Activated CD4-positive, alpha-beta T cell treated with anti-CD3 and anti-CD28 coated beads for 36 hours (primary cell): ENCODE measurements at regions not wholly inside any gene's neighbourhood (a gene's known extent, or its start where the extent isn't known, plus 50 kb on each side); places are given as distances from the start of the nearest gene placed in this dataset.

Experiments
- ATAC-seq: fragments of 200-7000 bp; cut with Tn5 transposase; one replicate; pipeline ENCODE4 v1.10.0; 2021; ENCODE audit warnings: mild to moderate bottlenecking, moderate library complexity
- CTCF ChIA-PET: fragments of 350-600 bp; sonication (Branson Sonifier 250); formaldehyde crosslinking; loops from one replicate; lab custom pipeline; 2021; ENCODE audit warnings: antibody characterized with exemption; lab: Charles Lee
- POLR2A ChIA-PET: fragments of 350-600 bp; sonication (Branson Sonifier 250); formaldehyde crosslinking; loops from one replicate; lab custom pipeline; 2021; ENCODE audit warnings: antibody characterized with exemption, inconsistent platforms; lab: Charles Lee
- DNase-seq: peaks from one replicate; pipeline ENCODE4 v3.0.0-alpha.2; 2020
- H3K27ac Mint-ChIP-seq: one replicate; pipeline ENCODE4 v1.8.0; 2021; ENCODE audit warnings: mixed read lengths
- H3K27me3 Mint-ChIP-seq: one replicate; pipeline ENCODE4 v1.8.0; 2021; ENCODE audit warnings: mixed read lengths
- H3K36me3 Mint-ChIP-seq: one replicate; pipeline ENCODE4 v1.8.0; 2021; ENCODE audit warnings: low read depth, mixed read lengths
- H3K4me1 Mint-ChIP-seq: one replicate; pipeline ENCODE4 v1.8.0; 2021; ENCODE audit warnings: mixed read lengths
- H3K4me3 Mint-ChIP-seq: one replicate; pipeline ENCODE4 v1.8.0; 2021; ENCODE audit warnings: mild to moderate bottlenecking, moderate library complexity, mixed read lengths
- H3K9me3 Mint-ChIP-seq: one replicate; pipeline ENCODE4 v1.8.0; 2021; ENCODE audit warnings: low read depth, mixed read lengths
- intact Hi-C, 2 experiments: fragments of 100-400 bp; cut with DNase I in 1 of 2; cut with micrococcal nuclease in 1 of 2; formaldehyde crosslinking; loops; one replicate each; pipeline versions ENCODE4 v1.14.2 to v1.15.1; 2022 to 2024; cut with DNase I, micrococcal nuclease

DNA sequence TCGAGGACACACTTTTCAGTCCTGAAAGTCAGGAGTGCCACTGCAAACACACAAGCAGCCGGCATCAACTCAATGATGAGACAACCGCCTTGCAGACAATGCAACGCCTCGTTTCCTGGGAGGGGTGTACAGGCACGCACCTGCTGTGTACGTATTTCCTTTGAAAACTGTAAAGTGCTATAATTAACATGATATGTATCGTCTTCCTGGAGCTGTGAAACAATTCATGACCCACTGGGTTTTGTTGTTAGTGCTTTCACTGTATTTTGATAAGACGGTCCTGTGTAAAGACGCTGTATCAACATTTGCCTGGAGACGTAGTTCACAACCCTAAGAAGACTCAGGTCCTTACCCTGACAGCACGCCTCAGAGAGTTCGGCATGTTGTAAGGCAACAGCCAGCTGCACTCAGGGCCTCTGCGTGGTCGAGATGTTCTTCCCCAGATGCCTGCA is 105.7 kb upstream of the ANO1 start:
- intact Hi-C loops = no loop called here
- CTCF ChIA-PET = no interaction called here
- Mint-ChIP-seq H3K27ac (no peak overlapping the region), H3K4me3 (no peak overlapping the region), H3K4me1 (peaks cover 14% of the 10 kb centered on the region), H3K9me3 (no peaks in the 10 kb centered on the region), H3K36me3 (no peaks in the 10 kb centered on the region), H3K27me3 (peaks cover 8% of the 10 kb centered on the region)
- DNase-seq (peak; percentile 31), ATAC-seq (peak; percentile 55)
- POLR2A ChIA-PET = interaction anchor here (0.6 kb wide), 1 partner anchor 1861 kb away, joined by 3 read pairs; no protein-coding TSS in a partner anchor

DNA sequence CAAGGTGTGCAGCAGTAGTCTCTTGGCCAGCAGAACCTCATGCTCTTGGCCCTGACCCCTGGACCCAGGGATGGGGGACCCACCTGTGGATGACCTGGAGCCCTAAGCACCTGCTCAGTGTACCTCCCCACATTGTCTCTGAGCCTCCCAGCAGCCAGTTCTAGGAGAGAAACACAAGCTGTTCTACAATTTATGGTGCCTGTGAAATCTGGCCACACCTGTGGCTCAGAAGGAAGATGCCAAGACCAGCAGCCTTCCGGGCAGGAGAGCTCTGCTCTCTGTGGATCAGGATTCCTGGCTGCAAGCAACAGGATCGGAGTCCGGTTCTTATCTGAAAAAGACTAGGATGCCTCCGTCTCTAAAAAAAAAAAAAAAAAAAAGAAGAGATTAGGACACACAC is 103.6 kb upstream of the ANO1 start:
- H3K27ac Mint-ChIP-seq = no peak overlapping the region
- POLR2A ChIA-PET = no interaction called here
- no peaks in the 10 kb centered on the region for H3K9me3 Mint-ChIP-seq
- no peaks in the 10 kb centered on the region for H3K36me3 Mint-ChIP-seq
- peaks cover 14% of the 10 kb centered on the region for H3K4me1 Mint-ChIP-seq
- DNase-seq (no peak), ATAC-seq (no peak)
- CTCF ChIA-PET = interaction anchor here (0.6 to 1.0 kb wide), 2 partner anchors 53 to 71 kb away, joined by 3 read pairs; no protein-coding TSS in a partner anchor
- H3K4me3 Mint-ChIP-seq = no peak overlapping the region
- intact Hi-C loops = no loop called here
- H3K27me3 Mint-ChIP-seq = peaks cover 5% of the 10 kb centered on the region

DNA sequence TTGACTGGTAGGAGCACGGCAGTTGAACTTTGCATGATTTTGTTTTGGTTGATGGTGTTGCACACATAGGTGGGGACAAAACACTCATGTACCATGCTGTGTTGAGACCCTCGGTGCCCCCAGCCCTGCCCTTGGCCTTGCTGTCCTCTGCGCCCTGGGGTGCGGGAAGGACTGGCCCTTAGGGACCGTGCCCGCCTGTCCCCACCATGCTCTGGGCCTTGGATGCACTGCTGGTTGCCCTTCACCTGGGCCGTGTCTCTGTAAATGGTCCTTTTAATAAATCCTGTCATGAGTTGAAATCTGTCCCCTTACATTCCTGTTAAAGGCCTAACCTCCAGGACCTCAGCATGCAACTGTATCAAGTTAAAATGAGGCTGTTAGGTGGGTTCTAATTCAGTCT is 102.3 kb upstream of the ANO1 start:
- DNase-seq = no peak
- Mint-ChIP-seq H3K27ac (no peak overlapping the region), H3K4me1 (peaks cover 8% of the 10 kb centered on the region), H3K27me3 (peaks cover 1% of the 10 kb centered on the region), H3K4me3 (no peak overlapping the region), H3K36me3 (no peaks in the 10 kb centered on the region), H3K9me3 (no peaks in the 10 kb centered on the region)
- intact Hi-C loops = no loop called here
- CTCF ChIA-PET = no interaction called here
- POLR2A ChIA-PET = no interaction called here
- ATAC-seq = no peak

DNA sequence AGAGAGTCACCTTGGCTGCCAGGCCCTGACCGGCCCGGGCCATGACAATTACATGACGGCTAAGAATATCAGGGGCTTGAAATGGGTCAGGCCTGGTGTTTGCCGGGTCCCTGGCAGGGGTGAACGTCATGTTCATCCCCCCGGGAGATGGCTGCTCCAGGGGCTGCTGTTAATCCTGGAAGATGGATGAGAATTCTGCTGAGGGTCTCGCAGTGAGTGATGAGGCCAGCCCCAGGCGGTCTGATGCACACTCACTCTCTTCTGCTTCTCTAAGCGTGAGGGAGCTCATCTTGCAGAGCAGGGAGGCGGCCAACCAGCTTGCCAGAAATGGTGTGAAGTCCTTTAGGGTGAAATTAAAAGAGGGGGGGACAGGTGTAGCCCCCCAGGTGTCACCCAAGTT is 101.3 kb upstream of the ANO1 start:
- DNase-seq (no peak), ATAC-seq (no peak)
- ChIA-PET CTCF (no interaction called here), POLR2A (no interaction called here)
- Mint-ChIP-seq H3K9me3 (no peaks in the 10 kb centered on the region), H3K27ac (no peak overlapping the region), H3K4me1 (peaks cover 5% of the 10 kb centered on the region), H3K27me3 (peaks cover 2% of the 10 kb centered on the region), H3K36me3 (no peaks in the 10 kb centered on the region), H3K4me3 (no peak overlapping the region)
- intact Hi-C loops = no loop called here

DNA sequence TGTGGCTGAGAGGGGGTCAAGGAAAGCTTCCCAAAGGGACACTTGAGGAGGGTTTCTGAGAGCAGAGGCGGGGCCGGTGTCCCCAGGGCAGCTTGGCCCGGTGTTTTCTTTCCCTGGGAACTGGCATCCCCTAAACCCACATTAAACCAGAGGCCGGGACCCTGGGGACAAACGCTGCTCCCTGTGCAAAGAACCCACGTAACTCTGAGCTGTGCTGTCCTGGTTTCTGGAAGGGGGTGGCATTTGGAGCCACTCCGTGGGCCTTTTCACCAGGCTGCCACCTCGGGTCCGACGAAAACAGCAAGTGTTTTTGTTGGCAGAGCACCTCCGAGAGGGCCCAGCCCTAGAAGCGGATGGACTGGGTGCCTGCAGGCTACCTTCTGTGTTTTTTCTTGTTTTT is 100.2 kb upstream of the ANO1 start:
- ChIA-PET CTCF (no interaction called here), POLR2A (no interaction called here)
- no peak for ATAC-seq
- Mint-ChIP-seq H3K4me3 (no peak overlapping the region), H3K27ac (no peak overlapping the region), H3K9me3 (no peaks in the 10 kb centered on the region), H3K36me3 (no peaks in the 10 kb centered on the region), H3K4me1 (no peaks in the 10 kb centered on the region), H3K27me3 (peaks cover 5% of the 10 kb centered on the region)
- no peak for DNase-seq
- intact Hi-C loops = no loop called here

DNA sequence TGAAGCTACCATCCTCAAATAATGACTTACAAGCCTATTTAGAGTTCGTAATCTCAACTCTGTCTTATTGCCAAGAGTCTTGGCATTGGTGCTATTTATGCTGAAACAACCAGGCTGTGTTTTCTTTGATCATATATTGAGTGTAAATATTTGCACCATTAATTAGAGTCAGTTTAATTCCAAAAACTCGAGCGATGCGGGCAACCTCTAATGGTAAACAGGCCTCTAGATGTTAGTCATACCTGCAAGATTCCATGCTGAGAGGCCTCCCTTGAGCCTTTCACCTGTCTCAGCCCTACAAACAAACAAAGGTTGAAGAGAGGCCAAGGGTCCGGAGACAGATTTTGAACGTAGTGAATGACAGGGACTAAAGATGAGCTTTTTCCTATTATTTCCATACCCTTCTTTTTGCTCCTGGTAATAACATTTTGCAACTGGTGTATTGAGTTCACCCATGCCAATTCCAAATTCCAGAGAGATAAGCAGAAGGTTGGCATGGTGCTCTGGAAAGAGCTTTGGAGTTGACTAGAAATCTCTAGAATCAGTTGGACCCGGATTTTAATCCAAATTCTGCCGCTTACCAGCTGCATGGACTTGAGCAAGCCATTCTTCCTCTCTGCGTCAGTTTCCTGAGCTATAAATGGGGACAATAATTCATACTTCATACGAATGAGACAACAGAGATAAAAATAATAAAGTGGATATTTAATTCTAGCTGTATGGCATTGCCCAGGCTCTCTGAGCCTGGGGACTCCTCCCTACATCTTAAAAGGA is 99.1 kb upstream of the ANO1 start:
- DNase-seq = no peak
- ChIA-PET CTCF (interaction anchor here (1.2 kb wide), 1 partner anchor 612 kb away, joined by 3 read pairs; no protein-coding TSS in a partner anchor), POLR2A (no interaction called here)
- Mint-ChIP-seq H3K36me3 (no peaks in the 10 kb centered on the region), H3K4me3 (no peak overlapping the region), H3K9me3 (no peaks in the 10 kb centered on the region), H3K27me3 (peaks cover 14% of the 10 kb centered on the region), H3K27ac (no peak overlapping the region), H3K4me1 (no peaks in the 10 kb centered on the region)
- no peak for ATAC-seq
- intact Hi-C loops = no loop called here

DNA sequence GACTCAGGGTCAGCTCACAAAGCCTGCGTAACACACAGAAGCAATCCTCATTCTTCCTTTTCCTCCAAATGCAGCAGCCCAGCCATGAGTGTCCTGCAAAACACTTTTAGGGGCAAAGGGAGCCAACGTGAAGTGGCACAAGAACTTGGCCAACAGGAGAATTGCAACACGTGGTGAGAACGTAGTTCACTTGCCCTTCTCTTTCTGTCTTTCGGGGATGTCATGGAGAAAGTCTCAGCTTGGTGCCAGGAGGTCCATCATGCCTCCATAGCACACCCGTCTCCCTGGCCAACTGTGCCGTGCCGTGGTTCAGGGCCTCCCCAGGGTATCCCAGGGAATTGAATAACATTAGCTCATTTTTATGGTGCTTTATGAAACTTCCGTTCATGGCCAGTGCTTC is 98.5 kb upstream of the ANO1 start:
- ChIA-PET POLR2A (no interaction called here), CTCF (interaction anchor here (1.2 kb wide), 1 partner anchor 612 kb away, joined by 3 read pairs; no protein-coding TSS in a partner anchor)
- H3K27me3 Mint-ChIP-seq = peaks cover 20% of the 10 kb centered on the region
- H3K4me3 Mint-ChIP-seq = no peak overlapping the region
- no peak overlapping the region for H3K27ac Mint-ChIP-seq
- DNase-seq = no peak
- H3K36me3 Mint-ChIP-seq = no peaks in the 10 kb centered on the region
- H3K9me3 Mint-ChIP-seq = no peaks in the 10 kb centered on the region
- intact Hi-C loops = no loop called here
- H3K4me1 Mint-ChIP-seq = no peaks in the 10 kb centered on the region
- ATAC-seq = no peak

DNA sequence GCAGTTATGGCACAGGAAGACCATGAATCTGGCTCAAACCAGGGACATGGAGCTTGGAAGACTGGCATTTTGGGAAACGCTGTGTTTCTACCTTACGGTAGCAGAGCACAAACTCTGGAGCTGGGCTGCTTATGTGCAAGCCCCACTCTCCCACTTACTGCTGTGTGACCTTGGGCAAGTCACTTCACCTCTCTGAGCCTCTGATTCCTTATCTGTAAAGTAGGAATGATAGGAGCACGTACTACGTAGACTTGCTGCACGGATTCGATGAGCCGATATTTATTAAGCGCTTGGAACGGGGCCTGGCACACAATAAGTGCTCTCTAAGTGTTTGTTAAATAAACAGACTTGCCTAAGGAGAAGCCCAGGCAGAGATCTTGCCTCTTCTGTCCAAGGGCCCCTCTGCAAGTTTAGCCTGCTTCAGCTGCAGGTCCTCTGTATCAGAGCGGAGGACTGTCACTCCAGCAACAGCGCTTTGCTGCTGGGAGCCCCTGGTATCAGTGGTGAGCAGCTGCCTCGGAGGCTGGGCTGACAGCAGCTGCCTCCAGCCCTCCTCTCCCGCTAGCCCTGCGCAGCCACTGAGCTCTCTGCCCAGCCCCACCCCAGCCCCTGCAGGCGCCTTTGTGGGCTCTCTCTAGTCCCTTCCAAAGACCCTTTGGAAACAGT is 96.9 kb upstream of the ANO1 start:
- POLR2A ChIA-PET = no interaction called here
- H3K4me1 Mint-ChIP-seq = no peaks in the 10 kb centered on the region
- no peaks in the 10 kb centered on the region for H3K36me3 Mint-ChIP-seq
- H3K27me3 Mint-ChIP-seq = peaks cover 24% of the 10 kb centered on the region
- H3K9me3 Mint-ChIP-seq = no peaks in the 10 kb centered on the region
- H3K4me3 Mint-ChIP-seq = no peak overlapping the region
- H3K27ac Mint-ChIP-seq = no peak overlapping the region
- ATAC-seq (no peak), DNase-seq (no peak)
- intact Hi-C loops = no loop called here
- CTCF ChIA-PET = no interaction called here

DNA sequence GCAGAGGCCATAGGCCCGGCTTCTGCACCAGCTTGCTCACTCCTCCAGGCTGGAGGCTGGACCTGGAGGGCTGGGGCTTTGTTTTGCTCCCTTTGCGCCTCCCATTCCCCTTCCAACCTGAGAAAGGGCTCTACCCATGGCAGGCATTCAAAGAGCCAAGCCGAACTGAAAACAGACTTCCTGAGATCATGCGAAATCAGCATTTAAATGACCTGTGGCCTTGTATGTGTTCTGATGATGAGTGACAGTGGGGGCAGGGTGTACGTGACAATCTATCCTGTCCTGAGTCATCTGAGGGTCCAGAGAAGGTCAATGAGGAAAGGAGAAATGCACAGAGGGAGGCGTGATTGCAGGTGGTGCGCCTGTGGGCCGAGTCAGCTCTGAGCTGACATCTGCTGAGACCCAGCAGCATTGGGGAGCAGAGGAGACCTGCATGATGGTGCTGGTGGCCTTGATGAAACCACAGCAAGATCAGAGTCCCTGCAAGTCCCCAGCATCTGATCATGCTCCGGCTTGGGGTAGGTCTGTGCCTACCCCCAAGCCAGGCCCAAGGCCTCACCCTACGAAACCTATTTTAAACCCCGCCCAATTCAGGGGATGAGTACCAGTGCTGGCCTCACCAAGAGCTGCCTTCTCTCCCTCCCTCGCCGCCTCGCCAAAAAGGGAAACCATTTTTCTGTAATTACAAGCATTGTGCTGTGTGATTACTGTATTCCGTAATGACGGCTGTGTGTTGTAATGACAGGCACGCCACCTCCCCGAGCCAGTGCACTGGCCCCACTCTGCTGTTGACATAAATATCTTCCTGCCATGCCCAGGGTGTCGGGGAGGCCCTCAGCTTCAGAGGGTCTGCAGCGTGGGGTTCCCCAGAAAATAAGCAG is 95.2 kb upstream of the ANO1 start:
- no peaks in the 10 kb centered on the region for H3K9me3 Mint-ChIP-seq
- ChIA-PET POLR2A (no interaction called here), CTCF (no interaction called here)
- intact Hi-C loops = no loop called here
- no peak overlapping the region for H3K27ac Mint-ChIP-seq
- ATAC-seq (no peak), DNase-seq (no peak)
- H3K4me3 Mint-ChIP-seq = no peak overlapping the region
- peaks cover 33% of the 10 kb centered on the region for H3K27me3 Mint-ChIP-seq
- H3K36me3 Mint-ChIP-seq = no peaks in the 10 kb centered on the region
- H3K4me1 Mint-ChIP-seq = no peaks in the 10 kb centered on the region

DNA sequence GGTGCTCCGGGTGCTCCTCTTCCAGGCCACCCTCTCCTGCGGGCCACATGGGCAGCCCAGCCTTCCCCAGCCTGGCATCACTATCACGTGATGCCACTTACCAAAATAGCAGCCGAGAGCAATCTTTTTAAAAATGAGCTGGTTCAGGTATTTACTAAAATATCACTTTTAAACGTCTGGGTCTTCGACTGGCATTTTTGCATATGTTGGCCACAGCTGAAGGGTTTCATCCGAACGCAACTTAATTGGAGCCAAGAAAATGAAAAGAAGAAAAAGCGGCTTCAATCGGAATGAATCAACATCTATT is 94.6 kb upstream of the ANO1 start:
- intact Hi-C loops = no loop called here
- CTCF ChIA-PET = no interaction called here
- no peak for DNase-seq
- Mint-ChIP-seq H3K27me3 (peaks cover 39% of the 10 kb centered on the region), H3K9me3 (no peaks in the 10 kb centered on the region), H3K27ac (no peak overlapping the region), H3K4me1 (no peaks in the 10 kb centered on the region), H3K4me3 (no peak overlapping the region), H3K36me3 (no peaks in the 10 kb centered on the region)
- POLR2A ChIA-PET = no interaction called here
- no peak for ATAC-seq

DNA sequence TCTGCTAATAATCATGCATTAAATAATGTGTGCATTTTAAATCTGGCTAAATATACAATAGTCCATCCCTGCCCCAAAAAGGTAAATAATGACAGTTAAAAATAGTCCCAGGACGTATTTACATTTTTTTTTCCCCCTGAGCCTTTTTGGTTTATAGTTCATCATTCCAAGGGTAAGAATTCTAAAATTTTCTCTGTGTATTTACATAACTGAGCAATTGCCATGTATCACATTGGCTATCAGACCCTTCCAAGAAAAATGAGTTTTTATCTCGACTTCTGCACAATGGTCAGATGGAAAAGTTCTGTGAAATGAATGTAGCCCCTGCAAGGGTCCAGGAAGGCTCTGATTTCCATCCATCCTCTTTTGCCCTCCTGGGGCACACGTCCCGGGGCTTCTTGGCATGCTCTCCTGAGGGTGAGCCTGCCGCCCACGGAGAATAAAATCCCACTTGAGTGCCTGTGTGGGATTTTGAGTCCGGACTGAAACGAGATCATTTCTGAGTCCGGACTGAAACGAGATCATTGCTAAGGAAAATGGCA is 94.1 kb upstream of the ANO1 start:
- ChIA-PET CTCF (no interaction called here), POLR2A (no interaction called here)
- Mint-ChIP-seq H3K27me3 (peaks cover 43% of the 10 kb centered on the region), H3K27ac (no peak overlapping the region), H3K9me3 (no peaks in the 10 kb centered on the region), H3K4me1 (no peaks in the 10 kb centered on the region), H3K36me3 (no peaks in the 10 kb centered on the region), H3K4me3 (no peak overlapping the region)
- intact Hi-C loops = no loop called here
- ATAC-seq = no peak
- no peak for DNase-seq
